PC-3 (cell line): ENCODE measurements at regions not wholly inside any gene's neighbourhood (a gene's known extent, or its start where the extent isn't known, plus 50 kb on each side); places are given as distances from the start of the nearest gene placed in this dataset.

Experiments
- CTCF ChIP-seq: fragments of 300-600 bp; sonication (generic); conservative IDR thresholded peaks from 2 replicates; pipeline ENCODE4 v1.5.1; 2017; ENCODE audit warnings: antibody characterized with exemption, low read depth, mild to moderate bottlenecking, low read length
- EZH2 ChIP-seq: fragments of 300-600 bp; sonication (generic); IDR thresholded peaks from one replicate; pipeline ENCODE4 v1.6.1; 2017; ENCODE audit warnings: antibody characterized with exemption, mild to moderate bottlenecking, low read length; ENCODE audit not compliant: unreplicated experiment

GRCh38 chr2:5569256-5569655, 122.9 kb upstream of the SOX11 start:
- TF ChIP-seq EZH2 (no peak), CTCF (no peak)
